HG02642 (cell line): ENCODE measurements at regions not wholly inside any gene's neighbourhood (a gene's known extent, or its start where the extent isn't known, plus 50 kb on each side); places are given as distances from the start of the nearest gene placed in this dataset.
A peak's percentile ranks its signal among the peaks of the same experiment; 100 is the strongest.
"Not testable (repeated sequence)": the region's sequence is repeated elsewhere in the genome, so short reads cannot be mapped to it uniquely, and the experiment has no call there.

Experiments used
- ATAC-seq: cut with Tn5 transposase; IDR thresholded peaks from one replicate; pipeline ENCODE4 v1.9.1; 2021; ENCODE audit warnings: mild to moderate bottlenecking; ENCODE audit not compliant: unreplicated experiment, poor library complexity

- peak; percentile 94 for ATAC-seq
Measured at GRCh38 chr11:36746886-36747710, 149.1 kb upstream of the RAG2 start.

DNA sequence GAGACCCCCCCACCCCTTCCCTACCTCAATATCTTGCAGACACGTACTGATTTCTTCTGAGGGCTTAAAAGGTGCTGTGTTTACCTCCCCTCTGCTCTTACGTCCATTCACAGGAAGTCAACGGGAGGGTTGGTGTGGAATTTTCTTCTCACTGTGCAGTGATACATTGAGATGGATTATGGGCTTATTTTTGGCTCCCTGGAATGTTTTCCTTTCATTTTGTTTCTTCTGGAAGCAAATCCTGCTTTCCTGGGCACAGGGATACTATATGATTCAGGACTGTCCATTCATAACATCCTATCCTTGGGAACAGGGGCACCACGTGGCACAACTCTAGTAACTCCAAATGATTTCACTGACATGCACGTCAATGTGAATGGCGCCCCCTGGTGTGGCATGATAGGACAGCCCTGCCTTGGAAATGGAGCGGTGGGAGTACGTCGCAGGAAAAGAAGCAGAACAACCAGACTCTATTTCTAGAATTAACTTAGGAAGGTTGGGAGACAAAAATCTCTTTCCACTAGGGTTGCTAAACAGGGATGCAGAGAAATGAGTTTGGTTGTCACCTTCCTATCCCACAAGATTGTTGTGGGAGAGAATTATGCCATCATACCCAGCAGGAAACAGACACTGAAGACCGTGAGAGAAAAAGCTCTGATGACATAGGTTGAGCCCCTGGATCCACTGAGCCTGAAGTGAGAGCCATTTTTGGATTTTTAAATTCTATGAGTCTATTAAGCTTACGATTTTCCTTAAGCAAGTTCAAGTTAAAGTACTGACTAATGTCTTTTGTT, 146.5 kb upstream of the RAG2 start:
- ATAC-seq: no peak

GRCh38 chr11:36743039-36743438, 145.0 kb upstream of the RAG2 start:
- ATAC-seq: peak; percentile 62

GRCh38 chr11:36741515-36741914, 143.5 kb upstream of the RAG2 start:
- ATAC-seq: no peak

- ATAC-seq: no peak
Measured at GRCh38 chr11:36738292-36738861, 140.3 kb upstream of the RAG2 start.

DNA sequence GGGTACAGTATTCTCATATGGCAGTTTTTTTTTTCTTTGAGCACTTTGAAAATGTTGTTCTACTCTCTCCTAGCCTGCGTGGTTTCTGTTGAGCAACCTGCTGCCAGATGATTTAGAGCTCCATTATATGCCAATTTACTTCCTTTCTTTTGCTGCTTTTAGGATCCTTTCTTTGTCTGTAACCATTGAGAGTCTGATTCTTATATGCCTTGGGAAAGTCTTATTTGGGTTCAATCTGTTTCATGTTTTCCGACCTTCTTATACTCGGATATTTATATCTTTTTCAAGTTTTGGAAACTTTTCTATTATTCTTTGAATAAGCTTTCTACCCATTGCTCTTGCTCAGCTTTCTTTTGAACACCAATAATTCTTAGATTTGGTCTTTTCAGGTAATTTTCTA, 138.1 kb upstream of the RAG2 start:
- no peak for ATAC-seq

GRCh38 chr11:36733721-36734120, 135.7 kb upstream of the RAG2 start:
- not testable (repeated sequence) for ATAC-seq

- ATAC-seq: no peak
Measured at GRCh38 chr11:36730761-36731160, 132.7 kb upstream of the RAG2 start.

DNA sequence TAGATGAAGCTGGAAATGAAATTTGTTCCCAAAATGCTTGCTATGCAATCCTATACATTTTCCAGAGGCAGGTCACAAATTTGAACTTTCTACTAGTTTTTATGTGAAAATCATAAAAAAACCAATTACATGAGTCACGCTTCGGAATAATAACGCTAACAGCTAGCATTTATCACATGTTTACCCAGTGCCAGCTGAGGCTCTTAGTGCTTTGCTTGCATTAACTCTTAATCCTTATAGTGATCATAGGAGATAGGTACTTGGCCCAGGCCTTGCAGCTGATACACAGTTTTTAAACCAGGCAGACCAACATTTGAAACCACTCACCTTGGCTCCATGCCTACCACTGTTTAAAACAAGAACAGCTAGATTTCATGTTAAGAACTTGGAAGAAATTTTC, 131.8 kb upstream of the RAG2 start:
- no peak for ATAC-seq

DNA sequence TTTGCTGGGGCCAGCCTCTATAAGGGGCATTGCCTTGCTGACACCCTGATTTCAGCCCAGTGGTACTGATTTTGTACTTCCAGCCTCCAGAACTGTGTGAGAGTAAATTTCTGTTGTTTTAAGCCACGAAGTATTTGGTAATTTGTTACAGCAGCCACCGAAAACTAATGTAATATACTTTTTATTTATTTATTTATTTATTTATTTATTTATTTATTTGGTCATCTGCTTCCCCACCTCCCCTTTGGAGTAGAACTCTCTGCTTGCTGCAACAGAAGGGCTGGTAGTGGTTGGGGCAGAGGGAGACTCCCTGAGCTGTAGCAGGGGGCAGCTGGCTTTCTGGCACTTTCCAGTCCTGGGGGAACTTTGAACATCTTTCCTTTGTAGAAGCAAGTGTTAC, 128.4 kb upstream of the RAG2 start:
- no peak for ATAC-seq

DNA sequence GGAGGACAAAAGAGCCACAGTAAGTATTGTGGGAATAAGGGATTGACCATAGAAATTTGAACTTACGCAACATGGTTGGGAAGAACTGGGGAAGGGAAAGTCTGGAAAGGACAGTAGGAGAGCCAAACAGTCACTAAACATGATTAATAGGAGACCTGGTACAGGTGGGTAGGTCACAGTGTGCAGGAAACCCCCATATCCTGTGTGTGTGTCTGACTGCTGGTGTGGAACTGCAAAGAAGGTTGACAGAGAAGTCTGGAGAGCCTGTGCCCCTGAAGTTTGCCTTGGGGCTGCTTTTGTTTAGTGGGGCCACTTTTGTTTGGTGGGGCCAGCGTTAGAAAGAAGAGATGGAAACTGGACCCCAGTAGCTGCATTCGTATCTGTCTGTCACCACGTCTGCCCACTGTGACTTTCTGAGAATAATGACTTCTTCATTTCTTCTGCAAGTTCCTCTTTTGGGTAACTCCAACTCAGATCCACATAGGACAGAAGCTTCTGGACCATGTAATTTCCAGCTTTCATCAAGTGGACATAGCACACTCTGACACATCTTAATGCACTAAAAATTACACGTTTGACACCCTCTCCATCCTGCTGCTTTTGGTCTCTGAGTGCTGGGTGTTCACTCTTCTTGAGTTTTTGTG, 126.8 kb upstream of the RAG2 start:
- peak; percentile 88 for ATAC-seq

DNA sequence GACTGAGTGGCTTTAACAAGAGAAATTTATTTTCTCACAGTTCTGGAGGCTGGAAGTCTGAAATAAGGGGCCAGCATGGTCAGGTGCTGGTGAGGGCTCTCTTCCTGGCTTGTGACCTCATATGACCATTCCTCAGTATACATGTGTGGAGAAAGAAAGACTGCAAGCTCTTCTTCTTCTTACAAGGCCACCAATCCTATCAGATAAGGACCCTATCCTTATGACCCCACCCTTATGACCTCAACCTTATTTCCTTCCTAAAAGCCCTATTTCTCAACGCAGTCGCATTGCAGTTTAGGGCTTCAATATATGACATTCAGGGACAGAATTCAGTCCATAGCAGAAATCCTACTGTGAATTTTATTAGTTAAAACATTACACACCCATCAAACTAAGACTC, 124.4 kb upstream of the RAG2 start:
- ATAC-seq: no peak

DNA sequence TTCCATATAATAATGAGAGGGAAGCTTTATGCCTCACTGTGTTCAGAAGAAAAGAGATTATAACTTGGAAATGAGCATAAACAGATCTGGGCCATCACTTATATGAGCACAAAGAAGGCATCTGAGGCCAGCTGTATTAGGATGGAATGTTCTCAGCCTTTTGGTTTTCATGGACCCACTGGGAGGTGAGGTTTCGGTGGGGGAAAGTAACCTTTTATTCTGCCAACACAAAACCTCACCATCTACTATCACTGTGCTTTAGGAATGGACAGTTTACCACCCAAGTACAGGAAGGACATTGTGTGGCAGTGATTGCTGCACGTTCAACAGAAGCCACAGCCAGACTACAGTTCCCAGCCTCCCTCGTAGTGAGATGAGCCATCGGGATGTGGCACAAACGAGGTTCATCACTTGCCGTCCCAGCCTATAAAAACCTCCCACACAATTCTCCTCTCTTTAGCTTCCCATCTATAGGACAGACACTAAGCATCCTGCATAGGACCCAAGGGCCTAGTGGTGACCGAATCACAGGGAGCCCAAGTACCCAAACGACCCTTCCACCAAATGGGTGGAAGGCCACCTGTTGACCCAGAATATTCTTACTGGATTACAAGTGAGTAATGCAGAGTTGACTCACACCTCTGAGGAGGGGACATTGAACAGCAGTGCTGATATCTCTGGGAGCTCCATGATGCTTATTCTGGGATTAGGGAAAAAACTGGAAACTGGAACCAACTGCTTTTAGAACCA, 121.5 kb upstream of the RAG2 start:
- no peak for ATAC-seq

DNA sequence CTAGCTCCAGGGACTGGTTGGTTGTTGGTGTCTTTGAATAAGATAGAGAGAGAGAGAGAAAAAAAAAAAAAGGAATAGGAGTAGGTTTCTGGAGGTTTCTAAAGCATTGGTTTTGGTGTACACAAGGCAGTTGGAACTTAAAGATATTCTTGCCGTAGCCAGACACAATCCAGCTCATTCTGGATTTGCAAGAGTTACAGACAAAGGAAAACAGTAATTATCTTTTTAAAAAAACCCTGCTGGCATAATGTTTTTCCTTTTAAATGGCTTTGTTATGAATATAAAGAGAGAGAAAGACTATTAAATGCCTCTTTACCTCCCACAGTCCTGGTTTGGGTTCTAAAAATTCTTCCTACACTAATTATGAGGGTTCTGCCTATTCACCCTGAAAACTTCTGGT, 120.4 kb upstream of the RAG2 start:
- no peak for ATAC-seq

- ATAC-seq: no peak
Measured at GRCh38 chr11:36713715-36714114, 115.7 kb upstream of the RAG2 start.

GRCh38 chr11:36711104-36711825, 113.2 kb upstream of the RAG2 start:
- peak; percentile 64 for ATAC-seq
